GM23248 (cell line): ENCODE measurements at regions not wholly inside any gene's neighbourhood (a gene's known extent, or its start where the extent isn't known, plus 50 kb on each side); places are given as distances from the start of the nearest gene placed in this dataset.

Source experiments
- DNase-seq: peaks from one replicate; pipeline ENCODE4 v3.0.0-alpha.2; 2015
- H2AFZ ChIP-seq: fragments of 200-600 bp; sonication (generic); 2 replicates; pipeline ENCODE4 v1.6.1; 2016; ENCODE audit warnings: antibody characterized with exemption
- H3F3A ChIP-seq: fragments of 200-600 bp; sonication (generic); 2 replicates; pipeline ENCODE4 v1.6.1; 2016; ENCODE audit warnings: mild to moderate bottlenecking, antibody characterized with exemption, mixed run types; ENCODE audit not compliant: insufficient read depth
- H3K27ac ChIP-seq: fragments of 200-600 bp; sonication (generic); 2 replicates; pipeline ENCODE4 v1.5.1; 2016; ENCODE audit warnings: mild to moderate bottlenecking
- H3K27me3 ChIP-seq: fragments of 200-600 bp; sonication (generic); replicated peaks from 2 replicates; pipeline ENCODE4 v1.6.1; 2016; ENCODE audit warnings: mild to moderate bottlenecking; ENCODE audit not compliant: insufficient read depth
- H3K36me3 ChIP-seq: fragments of 200-600 bp; sonication (generic); 2 replicates; pipeline ENCODE4 v1.6.1; 2016; ENCODE audit warnings: low read depth, mild to moderate bottlenecking
- H3K4me1 ChIP-seq: fragments of 200-600 bp; sonication (generic); 2 replicates; pipeline ENCODE4 v1.6.1; 2016; ENCODE audit warnings: mild to moderate bottlenecking; ENCODE audit not compliant: insufficient read depth
- H3K4me2 ChIP-seq: fragments of 200-600 bp; sonication (generic); one replicate; pipeline ENCODE4 v1.6.1; 2016; ENCODE audit warnings: mild to moderate bottlenecking; ENCODE audit not compliant: unreplicated experiment
- H3K4me3 ChIP-seq: fragments of 200-600 bp; sonication (generic); 2 replicates; pipeline ENCODE4 v1.5.1; 2016; ENCODE audit warnings: mild to moderate bottlenecking
- H3K79me2 ChIP-seq: fragments of 200-600 bp; sonication (generic); 2 replicates; pipeline ENCODE4 v1.6.1; 2016; ENCODE audit warnings: mild to moderate bottlenecking; ENCODE audit not compliant: insufficient read depth
- H3K9ac ChIP-seq: fragments of 200-600 bp; sonication (generic); 2 replicates; pipeline ENCODE4 v1.6.1; 2016; ENCODE audit warnings: mild to moderate bottlenecking
- H3K9me2 ChIP-seq: fragments of 200-600 bp; sonication (generic); 2 replicates; pipeline ENCODE4 v1.6.1; 2016; ENCODE audit warnings: mixed run types, mild to moderate bottlenecking, moderate library complexity; ENCODE audit not compliant: insufficient read depth
- H3K9me3 ChIP-seq: fragments of 200-600 bp; sonication (generic); one replicate; pipeline ENCODE4 v1.6.1; 2017; ENCODE audit warnings: low read depth
- H4K20me1 ChIP-seq: fragments of 200-600 bp; sonication (generic); 2 replicates; pipeline ENCODE4 v1.6.0; 2016; ENCODE audit not compliant: insufficient read depth
- EZH2 ChIP-seq: fragments of 200-600 bp; sonication (generic); IDR thresholded peaks from 2 replicates; pipeline ENCODE4 v1.6.1; 2018; ENCODE audit warnings: antibody characterized with exemption, mild to moderate bottlenecking; ENCODE audit not compliant: insufficient read depth, poor library complexity, severe bottlenecking
- EZH2phosphoT487 ChIP-seq: fragments of 200-600 bp; sonication (generic); IDR thresholded peaks from 2 replicates; pipeline ENCODE4 v1.6.1; 2018; ENCODE audit warnings: antibody characterized with exemption, moderate library complexity, mild to moderate bottlenecking, low read depth; ENCODE audit not compliant: insufficient read depth
- WGBS, 2 experiments: methylation state at CpG; one replicate each; pipeline ENCODE4 v1.1.6; 2015 to 2017; ENCODE audit warnings: low lambda C conversion rate in 2 of 2, low coverage in 1 of 2; ENCODE audit errors: missing lambda C conversion rate in 2 of 2; 5-methylcytosine and 5-hydroxymethylcytosine counted together
- in situ Hi-C: fragments of 300-500 bp; cut with MboI; formaldehyde crosslinking; loops from 2 replicates; pipeline ENCODE4 v1.15.0; 2020

DNA sequence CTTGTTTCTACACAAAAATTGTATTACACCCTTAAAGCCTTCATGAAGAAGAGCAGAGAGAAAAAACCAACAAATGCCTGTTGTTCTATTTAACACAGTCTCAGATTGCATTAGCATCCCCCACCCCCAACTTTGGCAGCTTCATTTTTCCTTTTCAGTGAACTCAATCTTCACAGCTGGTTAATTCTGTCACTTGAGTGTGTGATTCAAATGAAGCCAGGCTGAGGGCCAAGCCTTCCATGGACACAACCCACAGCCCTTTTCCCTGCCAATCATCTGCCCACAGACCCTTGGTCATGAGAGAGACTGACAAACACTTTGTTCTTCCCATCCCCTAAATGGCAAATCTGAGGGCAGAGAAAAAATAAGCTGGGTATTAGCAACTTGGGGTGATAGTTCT is 217.5 kb upstream of the NMUR2 start:
- Histone ChIP-seq H3K9me2 (no peaks in the 10 kb centered on the region), H3K27ac (no peak overlapping the region), H4K20me1 (no peaks in the 10 kb centered on the region), H3K9ac (no peak overlapping the region), H3K4me2 (no peak overlapping the region), H2AFZ (no peak overlapping the region), H3K36me3 (no peaks in the 10 kb centered on the region), H3K27me3 (no peaks in the 10 kb centered on the region), H3K79me2 (no peaks in the 10 kb centered on the region), H3K4me1 (no peaks in the 10 kb centered on the region), H3K4me3 (no peak overlapping the region), H3F3A (no peaks in the 10 kb centered on the region), H3K9me3 (no peaks in the 10 kb centered on the region)
- in situ Hi-C loops: no loop called here
- DNase-seq: no peak
- TF ChIP-seq EZH2phosphoT487: no peak
- TF ChIP-seq EZH2: no peak

GRCh38 chr5:152623951-152624350 is 218.9 kb upstream of the NMUR2 start:
- Histone ChIP-seq H3K36me3 (no peaks in the 10 kb centered on the region), H3K9me3 (no peaks in the 10 kb centered on the region), H3F3A (no peaks in the 10 kb centered on the region), H2AFZ (no peak overlapping the region), H3K79me2 (no peaks in the 10 kb centered on the region), H3K9me2 (no peaks in the 10 kb centered on the region), H3K27me3 (no peaks in the 10 kb centered on the region), H3K4me2 (no peak overlapping the region), H4K20me1 (no peaks in the 10 kb centered on the region), H3K4me1 (no peaks in the 10 kb centered on the region), H3K27ac (no peak overlapping the region), H3K4me3 (no peak overlapping the region), H3K9ac (no peak overlapping the region)
- DNase-seq: no peak
- TF ChIP-seq EZH2 (no peak), EZH2phosphoT487 (no peak)
- in situ Hi-C loops: no loop called here
- 7 to 9% methylated on average over 1 of the region's 1 CpG for WGBS, 2 experiments

GRCh38 chr5:152625696-152626095 is 220.6 kb upstream of the NMUR2 start:
- H2AFZ ChIP-seq: no peak overlapping the region
- in situ Hi-C loops: no loop called here
- no peak overlapping the region for H3K4me3 ChIP-seq
- no peaks in the 10 kb centered on the region for H3K36me3 ChIP-seq
- H3K27me3 ChIP-seq: no peaks in the 10 kb centered on the region
- H3K9me2 ChIP-seq: no peaks in the 10 kb centered on the region
- no peak overlapping the region for H3K27ac ChIP-seq
- H3K4me1 ChIP-seq: no peaks in the 10 kb centered on the region
- no peak overlapping the region for H3K4me2 ChIP-seq
- DNase-seq: no peak
- H4K20me1 ChIP-seq: no peaks in the 10 kb centered on the region
- no peak overlapping the region for H3K9ac ChIP-seq
- no peaks in the 10 kb centered on the region for H3K79me2 ChIP-seq
- H3K9me3 ChIP-seq: no peaks in the 10 kb centered on the region
- no peak for TF ChIP-seq EZH2phosphoT487
- WGBS, 2 experiments: 21 to 32% methylated on average over 3 of the region's 3 CpGs
- H3F3A ChIP-seq: no peaks in the 10 kb centered on the region

GRCh38 chr5:152631221-152631620 is 226.1 kb upstream of the NMUR2 start:
- TF ChIP-seq EZH2: no peak
- no peak for TF ChIP-seq EZH2phosphoT487
- Histone ChIP-seq H3K9me2 (no peaks in the 10 kb centered on the region), H3K9ac (no peak overlapping the region), H3K4me3 (no peak overlapping the region), H2AFZ (no peak overlapping the region), H3K4me2 (no peak overlapping the region), H3K27me3 (no peaks in the 10 kb centered on the region), H3F3A (no peaks in the 10 kb centered on the region), H3K79me2 (no peaks in the 10 kb centered on the region), H3K9me3 (no peaks in the 10 kb centered on the region), H3K27ac (no peak overlapping the region), H4K20me1 (no peaks in the 10 kb centered on the region), H3K36me3 (no peaks in the 10 kb centered on the region), H3K4me1 (no peaks in the 10 kb centered on the region)
- 24 to 26% methylated on average over 5 of the region's 5 CpGs for WGBS, 2 experiments
- in situ Hi-C loops: no loop called here
- no peak for DNase-seq

DNA sequence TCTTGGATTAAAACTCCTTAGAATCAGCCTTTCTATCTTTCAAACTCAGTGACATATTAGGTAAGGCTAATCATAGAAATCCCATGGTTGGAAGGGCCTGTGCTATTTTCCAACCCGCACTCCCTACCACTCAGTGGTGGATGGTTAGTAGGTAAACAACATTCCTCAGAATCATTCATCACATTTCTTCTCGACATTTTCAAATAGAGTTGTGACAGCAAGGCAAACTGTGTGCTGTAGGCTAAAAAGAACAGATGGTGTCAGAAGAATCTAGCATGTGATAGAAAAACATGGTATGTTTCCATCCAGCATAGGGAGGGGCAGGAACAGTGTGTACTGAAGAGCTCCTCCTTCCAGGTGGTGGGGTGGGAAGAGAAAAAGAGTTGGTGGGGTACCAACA is 227.3 kb upstream of the NMUR2 start:
- Histone ChIP-seq H3K79me2 (no peaks in the 10 kb centered on the region), H3K27me3 (no peaks in the 10 kb centered on the region), H2AFZ (no peak overlapping the region), H3K4me2 (no peak overlapping the region), H3K9ac (no peak overlapping the region), H3K4me3 (no peak overlapping the region), H3K36me3 (no peaks in the 10 kb centered on the region), H3K9me3 (no peaks in the 10 kb centered on the region), H3K9me2 (no peaks in the 10 kb centered on the region), H4K20me1 (no peaks in the 10 kb centered on the region), H3F3A (no peaks in the 10 kb centered on the region), H3K27ac (no peak overlapping the region), H3K4me1 (no peaks in the 10 kb centered on the region)
- no peak for DNase-seq
- WGBS, 2 experiments: 12 to 23% methylated on average over 2 of the region's 2 CpGs
- in situ Hi-C loops: no loop called here
- no peak for TF ChIP-seq EZH2
- no peak for TF ChIP-seq EZH2phosphoT487
